ENCODE measurements at regions not wholly inside any gene's neighbourhood (a gene's known extent, or its start where the extent isn't known, plus 50 kb on each side); places are given as distances from the start of the nearest gene placed in this dataset.
"Not testable (repeated sequence)": the region's sequence is repeated elsewhere in the genome, so short reads cannot be mapped to it uniquely, and the experiment has no call there.

DNA sequence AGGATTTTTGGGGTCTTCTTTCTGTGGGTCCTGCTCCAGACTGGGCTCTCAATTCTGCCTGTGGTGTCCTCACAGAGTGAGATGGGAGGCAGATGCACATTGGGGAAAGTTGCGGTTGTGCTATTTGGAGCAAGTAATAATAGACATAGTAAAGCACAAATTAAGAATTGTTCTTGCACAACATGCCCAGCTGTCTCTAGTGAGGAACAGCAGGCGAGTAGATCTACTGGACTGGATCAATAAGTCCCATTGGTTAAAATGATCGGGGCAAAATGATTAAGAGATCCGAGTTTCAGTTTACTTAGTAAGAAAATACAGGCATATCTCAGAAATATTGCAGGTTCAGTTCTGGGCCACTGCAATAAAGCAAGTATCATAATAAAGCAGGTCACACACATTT lies 448.3 kb upstream of the PROX1 start:
- H3K4me3 ChIP-seq (ENCODE audit: low read depth, low read length): no peak overlapping the region
- DNase-seq (ENCODE audit: low read depth): no peak
- in situ Hi-C loops (cut with HindIII; ENCODE audit: low sequenced_read_pairs): no loop called here
- TF ChIP-seq, protein P1, sequence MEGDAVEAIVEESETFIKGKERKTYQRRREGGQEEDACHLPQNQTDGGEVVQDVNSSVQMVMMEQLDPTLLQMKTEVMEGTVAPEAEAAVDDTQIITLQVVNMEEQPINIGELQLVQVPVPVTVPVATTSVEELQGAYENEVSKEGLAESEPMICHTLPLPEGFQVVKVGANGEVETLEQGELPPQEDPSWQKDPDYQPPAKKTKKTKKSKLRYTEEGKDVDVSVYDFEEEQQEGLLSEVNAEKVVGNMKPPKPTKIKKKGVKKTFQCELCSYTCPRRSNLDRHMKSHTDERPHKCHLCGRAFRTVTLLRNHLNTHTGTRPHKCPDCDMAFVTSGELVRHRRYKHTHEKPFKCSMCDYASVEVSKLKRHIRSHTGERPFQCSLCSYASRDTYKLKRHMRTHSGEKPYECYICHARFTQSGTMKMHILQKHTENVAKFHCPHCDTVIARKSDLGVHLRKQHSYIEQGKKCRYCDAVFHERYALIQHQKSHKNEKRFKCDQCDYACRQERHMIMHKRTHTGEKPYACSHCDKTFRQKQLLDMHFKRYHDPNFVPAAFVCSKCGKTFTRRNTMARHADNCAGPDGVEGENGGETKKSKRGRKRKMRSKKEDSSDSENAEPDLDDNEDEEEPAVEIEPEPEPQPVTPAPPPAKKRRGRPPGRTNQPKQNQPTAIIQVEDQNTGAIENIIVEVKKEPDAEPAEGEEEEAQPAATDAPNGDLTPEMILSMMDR (IDR thresholded peaks at IDR 0.05; ENCODE audit: low read depth, low read length, missing control alignments): no peak

DNA sequence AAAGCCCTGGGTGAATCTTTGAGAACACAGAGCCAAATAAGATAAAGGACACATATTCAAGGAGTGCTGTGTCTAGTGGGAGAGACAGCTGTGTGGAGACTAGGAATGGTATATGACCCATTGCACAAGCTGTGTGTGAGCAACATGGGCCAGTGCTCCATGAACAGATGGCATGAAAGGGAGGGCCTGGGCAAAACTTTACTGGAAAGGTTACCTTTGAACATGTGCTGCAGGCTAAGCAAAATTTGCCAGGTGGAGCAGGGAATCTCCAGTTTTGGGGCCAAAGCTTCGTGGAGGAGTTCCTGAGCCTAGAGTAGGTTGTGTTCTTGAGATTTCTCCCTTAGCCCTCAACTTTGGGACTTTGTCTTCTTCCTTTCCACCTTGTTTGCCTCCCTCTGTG lies 446.1 kb upstream of the PROX1 start:
- no peak for DNase-seq (ENCODE audit: low read depth)
- in situ Hi-C loops (cut with HindIII; ENCODE audit: low sequenced_read_pairs): loop anchor here (5.0 kb wide), 1 partner anchor 54 kb away; no protein-coding TSS in a partner anchor
- TF ChIP-seq, protein P1 (IDR thresholded peaks at IDR 0.05; ENCODE audit: low read depth, low read length, missing control alignments): no peak
- H3K4me3 ChIP-seq (ENCODE audit: low read depth, low read length): no peak overlapping the region

DNA sequence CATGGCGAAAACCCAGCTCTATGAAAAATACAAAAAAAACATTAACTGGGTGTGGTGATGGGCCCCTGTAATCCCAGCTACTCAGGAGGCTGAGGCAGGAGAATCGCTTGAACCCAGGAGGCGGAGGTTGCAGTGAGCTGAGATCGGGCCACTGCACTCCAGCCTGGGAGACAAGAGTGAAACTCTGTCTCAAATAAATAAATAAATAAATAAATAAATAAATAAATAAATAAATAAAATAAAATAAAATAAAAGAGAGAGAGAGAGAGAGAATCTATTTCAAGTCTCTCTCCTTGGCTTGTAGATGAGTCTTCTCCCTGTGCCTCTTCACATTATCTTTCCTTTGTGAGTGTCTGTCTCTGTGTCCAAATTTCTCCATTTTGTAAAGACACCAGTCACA lies 442.6 kb upstream of the PROX1 start:
- in situ Hi-C loops (cut with HindIII; ENCODE audit: low sequenced_read_pairs); DNase-seq (ENCODE audit: low read depth); H3K4me3 ChIP-seq (ENCODE audit: low read depth, low read length): not testable (repeated sequence)

DNA sequence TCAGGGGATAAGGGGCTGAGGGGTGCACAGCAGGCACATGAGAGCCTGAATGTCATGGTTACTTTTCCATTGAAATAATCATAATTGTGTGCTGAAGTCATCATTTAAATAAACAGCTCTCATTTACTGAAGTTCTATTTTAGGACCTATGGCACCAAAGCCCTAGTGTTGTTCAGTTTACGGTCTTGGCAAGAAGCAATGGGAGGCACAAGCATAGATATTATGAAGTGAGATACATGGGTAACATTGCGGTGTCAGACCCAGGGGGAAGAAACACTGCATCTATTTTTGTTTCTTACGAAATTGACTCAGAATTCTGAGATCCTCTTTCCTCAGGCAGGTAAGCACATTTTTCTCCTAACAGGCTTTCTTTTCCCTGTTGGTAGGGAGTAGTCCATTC lies 437.8 kb upstream of the PROX1 start:
- DNase-seq (ENCODE audit: low read depth): no peak
- in situ Hi-C loops (cut with HindIII; ENCODE audit: low sequenced_read_pairs): no loop called here
- TF ChIP-seq, protein P1 (IDR thresholded peaks at IDR 0.05; ENCODE audit: low read depth, low read length, missing control alignments): no peak
- H3K4me3 ChIP-seq (ENCODE audit: low read depth, low read length): no peak overlapping the region

DNA sequence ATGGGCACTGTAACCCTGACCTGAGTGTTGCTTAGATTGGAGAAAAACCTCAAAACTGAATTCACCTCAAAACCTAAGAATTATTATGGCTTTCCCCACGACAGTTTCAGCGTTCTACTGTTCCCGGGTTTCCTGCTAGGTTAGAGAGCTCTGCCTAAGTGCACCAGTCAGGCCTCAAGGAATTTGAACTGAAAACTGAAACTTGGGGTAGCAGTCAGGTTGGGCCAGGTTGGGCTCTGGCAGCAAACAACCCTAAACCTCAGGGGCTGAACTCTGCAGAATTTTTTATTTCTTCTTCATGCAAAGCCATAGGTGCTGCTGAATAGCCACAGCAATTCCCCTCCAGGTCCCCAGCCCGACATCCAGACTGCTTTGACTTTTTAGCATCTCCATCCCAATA lies 437.0 kb upstream of the PROX1 start:
- no peak for DNase-seq (ENCODE audit: low read depth)
- H3K4me3 ChIP-seq (ENCODE audit: low read depth, low read length): no peak overlapping the region
- in situ Hi-C loops (cut with HindIII; ENCODE audit: low sequenced_read_pairs): no loop called here
- TF ChIP-seq, protein P1 (IDR thresholded peaks at IDR 0.05; ENCODE audit: low read depth, low read length, missing control alignments): no peak

DNA sequence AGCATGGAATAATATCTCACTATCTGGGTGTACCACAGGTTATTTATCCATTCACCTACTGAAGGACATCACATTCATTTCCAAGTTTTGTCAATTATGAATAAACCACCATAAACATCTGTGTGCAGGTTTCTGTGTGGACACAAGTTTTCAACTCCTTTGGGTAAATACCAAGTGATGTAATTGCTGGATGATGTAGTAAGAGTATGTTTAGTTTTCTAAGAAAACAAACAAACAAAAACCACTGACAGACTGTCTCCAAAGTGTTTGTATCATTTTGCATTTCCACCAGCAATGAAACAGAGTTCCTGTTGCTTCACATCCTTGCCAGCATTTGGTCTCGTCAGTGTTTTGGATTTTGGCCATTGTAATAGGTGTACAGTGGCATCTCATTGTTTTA lies 435.7 kb upstream of the PROX1 start:
- no peak overlapping the region for H3K4me3 ChIP-seq (ENCODE audit: low read depth, low read length)
- in situ Hi-C loops (cut with HindIII; ENCODE audit: low sequenced_read_pairs): no loop called here
- TF ChIP-seq, protein P1 (IDR thresholded peaks at IDR 0.05; ENCODE audit: low read depth, low read length, missing control alignments): no peak
- no peak for DNase-seq (ENCODE audit: low read depth)

DNA sequence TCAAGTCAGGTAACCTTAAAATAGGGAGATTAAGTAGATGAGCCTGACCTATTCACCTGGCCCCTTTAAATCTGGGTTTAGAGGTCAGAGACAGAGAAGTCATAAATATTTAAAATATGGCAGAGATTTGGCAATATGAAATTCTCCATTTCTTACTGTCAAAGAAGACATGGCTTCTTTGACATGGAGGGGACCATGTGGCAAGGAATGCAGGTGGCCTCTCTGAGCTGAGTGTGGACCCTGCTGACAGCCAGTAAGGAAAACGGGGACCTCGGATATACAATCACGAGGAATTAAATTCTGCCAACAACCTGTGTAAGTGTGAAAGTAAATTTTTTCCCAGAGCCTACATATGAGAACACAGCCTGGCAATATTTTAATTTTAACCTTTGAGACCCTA lies 427.5 kb upstream of the PROX1 start:
- DNase-seq (ENCODE audit: low read depth): no peak
- TF ChIP-seq, protein P1 (IDR thresholded peaks at IDR 0.05; ENCODE audit: low read depth, low read length, missing control alignments): no peak
- in situ Hi-C loops (cut with HindIII; ENCODE audit: low sequenced_read_pairs): no loop called here
- no peak overlapping the region for H3K4me3 ChIP-seq (ENCODE audit: low read depth, low read length)
